GM12878 (cell line): ENCODE measurements at regions not wholly inside any gene's neighbourhood (a gene's known extent, or its start where the extent isn't known, plus 50 kb on each side); places are given as distances from the start of the nearest gene placed in this dataset.

Source experiments
- CHD4 ChIP-seq: fragments of 200-600 bp; sonication (generic); IDR thresholded peaks from 2 replicates; pipeline ENCODE4 v1.6.1; 2016; ENCODE audit warnings: mild to moderate bottlenecking
- EZH2 ChIP-seq: IDR thresholded peaks from 2 replicates; pipeline ENCODE4 v1.6.1; 2012; ENCODE audit warnings: low read depth, mild to moderate bottlenecking, control low read depth, inconsistent platforms, low read length, borderline replicate concordance; ENCODE audit not compliant: control insufficient read depth
- HDAC2 ChIP-seq: fragments of 200-600 bp; sonication (generic); IDR thresholded peaks from 2 replicates; pipeline ENCODE4 v1.6.1; 2017
- JUND ChIP-seq: IDR thresholded peaks from 2 replicates; pipeline ENCODE4 v1.6.1; 2012; ENCODE audit warnings: low read depth, mild to moderate bottlenecking, low read length, improper control_type of control experiment, moderate library complexity
- KDM1A ChIP-seq: fragments of 200-600 bp; sonication (generic); IDR thresholded peaks from 2 replicates; pipeline ENCODE4 v1.6.1; 2016; ENCODE audit warnings: borderline replicate concordance
- MTA3 ChIP-seq: IDR thresholded peaks from 2 replicates; pipeline ENCODE4 v1.6.1; 2012; ENCODE audit warnings: low read length, inconsistent platforms, borderline replicate concordance
- NRF1 ChIP-seq: conservative IDR thresholded peaks from 2 replicates; pipeline ENCODE4 v1.6.1; 2011; ENCODE audit warnings: mild to moderate bottlenecking, low read depth, low read length, improper control_type of control experiment
- PAX8 ChIP-seq: fragments of 450-650 bp; IDR thresholded peaks from 2 replicates; pipeline ENCODE4 v1.6.1; 2017; ENCODE audit warnings: mild to moderate bottlenecking, moderate library complexity
- POLR2AphosphoS5 ChIP-seq: IDR thresholded peaks from 2 replicates; pipeline ENCODE4 v1.6.1; 2011; ENCODE audit warnings: mild to moderate bottlenecking, low read length, inconsistent platforms
- RBBP5 ChIP-seq: fragments of 200-600 bp; sonication (generic); conservative IDR thresholded peaks from 2 replicates; pipeline ENCODE4 v1.6.1; 2016
- RFX5 ChIP-seq: IDR thresholded peaks from 2 replicates; pipeline ENCODE4 v1.6.1; 2011; ENCODE audit warnings: low read depth, low read length, improper control_type of control experiment
- TF ChIP-seq, protein P1 (sequence below): fragments of 450-650 bp; IDR thresholded peaks from 2 replicates; pipeline ENCODE4 v1.6.1; 2017; ENCODE audit warnings: low read depth, mild to moderate bottlenecking, moderate library complexity
- TF ChIP-seq, protein P2 (sequence below), 3 experiments: IDR thresholded peaks in 2 of 3; conservative IDR thresholded peaks in 1 of 3; 2 replicates each; pipeline ENCODE4 v1.5.1; 2011; ENCODE audit warnings: low read depth in 3 of 3, low read length in 3 of 3, mild to moderate bottlenecking in 3 of 3, control low read depth in 2 of 3, moderate library complexity in 2 of 3, inconsistent platforms in 1 of 3, mixed read lengths in 1 of 3; ENCODE audit not compliant: control insufficient read depth in 2 of 3, insufficient read depth in 1 of 3; ENCODE audit errors: extremely low read depth in 1 of 3

DNA sequence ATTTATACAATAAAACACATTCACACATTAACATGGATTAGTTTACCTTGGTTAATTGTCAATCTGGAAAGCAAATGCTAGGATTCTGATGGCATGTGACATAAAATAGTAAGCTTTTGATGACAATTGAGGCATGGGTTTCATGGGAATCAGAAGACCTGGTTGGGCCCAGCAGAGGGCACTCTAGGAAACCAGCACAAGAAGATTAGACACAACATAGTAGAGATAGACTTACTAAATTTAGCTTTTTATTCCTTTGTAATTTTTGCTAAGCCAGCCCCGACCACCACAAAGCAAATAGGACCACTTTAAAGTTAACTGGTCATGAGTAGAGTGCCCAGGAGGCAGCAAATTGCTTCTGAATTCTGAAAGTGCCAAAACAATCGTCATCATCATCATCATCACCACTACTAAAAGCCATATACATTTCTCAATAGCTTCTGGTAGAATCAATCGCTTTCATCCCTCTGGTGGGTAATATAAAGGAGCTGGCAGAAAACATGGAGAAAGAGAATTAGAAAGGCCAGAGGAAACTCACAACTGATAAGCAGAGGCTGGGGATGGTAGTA, 163.2 kb downstream of the ARRDC3 start:
- TF ChIP-seq RFX5 (no peak), KDM1A (no peak), HDAC2 (no peak), EZH2 (no peak), NRF1 (no peak), RBBP5 (no peak), CHD4 (no peak), JUND (no peak), MTA3 (no peak), PAX8 (no peak), POLR2AphosphoS5 (no peak)
- TF ChIP-seq, protein P1, sequence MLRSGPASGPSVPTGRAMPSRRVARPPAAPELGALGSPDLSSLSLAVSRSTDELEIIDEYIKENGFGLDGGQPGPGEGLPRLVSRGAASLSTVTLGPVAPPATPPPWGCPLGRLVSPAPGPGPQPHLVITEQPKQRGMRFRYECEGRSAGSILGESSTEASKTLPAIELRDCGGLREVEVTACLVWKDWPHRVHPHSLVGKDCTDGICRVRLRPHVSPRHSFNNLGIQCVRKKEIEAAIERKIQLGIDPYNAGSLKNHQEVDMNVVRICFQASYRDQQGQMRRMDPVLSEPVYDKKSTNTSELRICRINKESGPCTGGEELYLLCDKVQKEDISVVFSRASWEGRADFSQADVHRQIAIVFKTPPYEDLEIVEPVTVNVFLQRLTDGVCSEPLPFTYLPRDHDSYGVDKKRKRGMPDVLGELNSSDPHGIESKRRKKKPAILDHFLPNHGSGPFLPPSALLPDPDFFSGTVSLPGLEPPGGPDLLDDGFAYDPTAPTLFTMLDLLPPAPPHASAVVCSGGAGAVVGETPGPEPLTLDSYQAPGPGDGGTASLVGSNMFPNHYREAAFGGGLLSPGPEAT, result no peak
- TF ChIP-seq, protein P2, sequence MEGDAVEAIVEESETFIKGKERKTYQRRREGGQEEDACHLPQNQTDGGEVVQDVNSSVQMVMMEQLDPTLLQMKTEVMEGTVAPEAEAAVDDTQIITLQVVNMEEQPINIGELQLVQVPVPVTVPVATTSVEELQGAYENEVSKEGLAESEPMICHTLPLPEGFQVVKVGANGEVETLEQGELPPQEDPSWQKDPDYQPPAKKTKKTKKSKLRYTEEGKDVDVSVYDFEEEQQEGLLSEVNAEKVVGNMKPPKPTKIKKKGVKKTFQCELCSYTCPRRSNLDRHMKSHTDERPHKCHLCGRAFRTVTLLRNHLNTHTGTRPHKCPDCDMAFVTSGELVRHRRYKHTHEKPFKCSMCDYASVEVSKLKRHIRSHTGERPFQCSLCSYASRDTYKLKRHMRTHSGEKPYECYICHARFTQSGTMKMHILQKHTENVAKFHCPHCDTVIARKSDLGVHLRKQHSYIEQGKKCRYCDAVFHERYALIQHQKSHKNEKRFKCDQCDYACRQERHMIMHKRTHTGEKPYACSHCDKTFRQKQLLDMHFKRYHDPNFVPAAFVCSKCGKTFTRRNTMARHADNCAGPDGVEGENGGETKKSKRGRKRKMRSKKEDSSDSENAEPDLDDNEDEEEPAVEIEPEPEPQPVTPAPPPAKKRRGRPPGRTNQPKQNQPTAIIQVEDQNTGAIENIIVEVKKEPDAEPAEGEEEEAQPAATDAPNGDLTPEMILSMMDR (IDR thresholded peaks at IDR 0.05 in 2 of 3, conservative IDR thresholded peaks at IDR 0.05 in 1 of 3; ENCODE audit: control insufficient read depth in 2 of 3, extremely low read depth in 1 of 3, insufficient read depth in 1 of 3, low read depth in 3 of 3, low read length in 3 of 3), result peak; percentile 36 to 47 (median 39)
